ENCODE measurements at regions not wholly inside any gene's neighbourhood (a gene's known extent, or its start where the extent isn't known, plus 50 kb on each side); places are given as distances from the start of the nearest gene placed in this dataset.

- Histone ChIP-seq H2AFZ (ENCODE audit: low read depth, low read length) (no peak overlapping the region), H3K27me3 (ENCODE audit: insufficient read depth, low read length) (peaks cover 8% of the 10 kb centered on the region), H3K79me2 (ENCODE audit: insufficient read depth, low read length) (no peaks in the 10 kb centered on the region), H3K4me1 (ENCODE audit: insufficient read depth, low read length) (no peaks in the 10 kb centered on the region), H3K27ac (ENCODE audit: low read depth, low read length) (no peak overlapping the region), H3K9ac (ENCODE audit: low read length) (no peak overlapping the region), H4K20me1 (ENCODE audit: insufficient read depth, low read length) (no peaks in the 10 kb centered on the region), H3K36me3 (ENCODE audit: insufficient read depth, low read length) (no peaks in the 10 kb centered on the region), H3K4me3 (ENCODE audit: insufficient read depth, low read depth, low read length) (no peak overlapping the region), H3K9me3 (ENCODE audit: insufficient read depth, low read depth, low read length) (no peaks in the 10 kb centered on the region), H3K4me2 (ENCODE audit: low read length) (no peak overlapping the region)
- H3K27me3 Mint-ChIP-seq (ENCODE audit: low read depth, unreplicated experiment): peaks cover 44% of the 10 kb centered on the region
- DNase-seq (ENCODE audit: low read depth) (no peak), FAIRE-seq (no peak)
- TF ChIP-seq, protein P1, sequence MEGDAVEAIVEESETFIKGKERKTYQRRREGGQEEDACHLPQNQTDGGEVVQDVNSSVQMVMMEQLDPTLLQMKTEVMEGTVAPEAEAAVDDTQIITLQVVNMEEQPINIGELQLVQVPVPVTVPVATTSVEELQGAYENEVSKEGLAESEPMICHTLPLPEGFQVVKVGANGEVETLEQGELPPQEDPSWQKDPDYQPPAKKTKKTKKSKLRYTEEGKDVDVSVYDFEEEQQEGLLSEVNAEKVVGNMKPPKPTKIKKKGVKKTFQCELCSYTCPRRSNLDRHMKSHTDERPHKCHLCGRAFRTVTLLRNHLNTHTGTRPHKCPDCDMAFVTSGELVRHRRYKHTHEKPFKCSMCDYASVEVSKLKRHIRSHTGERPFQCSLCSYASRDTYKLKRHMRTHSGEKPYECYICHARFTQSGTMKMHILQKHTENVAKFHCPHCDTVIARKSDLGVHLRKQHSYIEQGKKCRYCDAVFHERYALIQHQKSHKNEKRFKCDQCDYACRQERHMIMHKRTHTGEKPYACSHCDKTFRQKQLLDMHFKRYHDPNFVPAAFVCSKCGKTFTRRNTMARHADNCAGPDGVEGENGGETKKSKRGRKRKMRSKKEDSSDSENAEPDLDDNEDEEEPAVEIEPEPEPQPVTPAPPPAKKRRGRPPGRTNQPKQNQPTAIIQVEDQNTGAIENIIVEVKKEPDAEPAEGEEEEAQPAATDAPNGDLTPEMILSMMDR (IDR thresholded peaks at IDR 0.05; ENCODE audit: insufficient read depth, low read depth, low read length): no peak
- no peak for TF ChIP-seq EZH2 (IDR thresholded peaks at IDR 0.05; ENCODE audit: insufficient read depth, low read length)
- H3K36me3 Mint-ChIP-seq (ENCODE audit: low read depth, unreplicated experiment): no peaks in the 10 kb centered on the region
- peaks cover 16% of the 10 kb centered on the region for H3K9me3 Mint-ChIP-seq (ENCODE audit: unreplicated experiment)
- no peak overlapping the region for H3K4me3 Mint-ChIP-seq (ENCODE audit: unreplicated experiment)
- no peak overlapping the region for H3K27ac Mint-ChIP-seq (ENCODE audit: unreplicated experiment)
- H3K4me1 Mint-ChIP-seq (ENCODE audit: low read depth, unreplicated experiment): no peaks in the 10 kb centered on the region
Measured at GRCh38 chr2:100222844-100223243, 80.5 kb upstream of the AFF3 start.

DNA sequence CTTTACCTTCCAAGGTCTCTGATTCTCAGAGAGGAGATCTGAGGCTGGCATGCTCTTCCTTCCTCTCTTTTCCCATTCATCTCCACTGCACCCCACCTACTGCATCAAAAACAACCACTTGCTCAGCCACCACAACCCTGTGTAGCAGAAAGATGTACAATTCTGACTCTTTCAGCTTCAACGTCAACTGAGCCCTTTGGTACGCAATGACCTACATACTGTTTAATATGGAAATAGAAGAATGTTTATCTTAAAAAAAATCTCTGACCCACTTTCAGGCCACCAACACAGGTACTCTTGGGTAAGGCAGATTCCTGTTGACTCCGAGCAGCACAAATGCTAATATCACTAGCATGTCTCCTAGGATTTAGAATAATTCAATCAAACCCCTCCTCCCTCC is 76.2 kb upstream of the AFF3 start:
- Histone ChIP-seq H3K9me3 (ENCODE audit: insufficient read depth, low read depth, low read length) (no peaks in the 10 kb centered on the region), H3K36me3 (ENCODE audit: insufficient read depth, low read length) (no peaks in the 10 kb centered on the region), H3K4me2 (ENCODE audit: low read length) (no peak overlapping the region), H3K79me2 (ENCODE audit: insufficient read depth, low read length) (no peaks in the 10 kb centered on the region), H3K27me3 (ENCODE audit: insufficient read depth, low read length) (peaks cover 3% of the 10 kb centered on the region), H4K20me1 (ENCODE audit: insufficient read depth, low read length) (no peaks in the 10 kb centered on the region), H3K4me3 (ENCODE audit: insufficient read depth, low read depth, low read length) (no peak overlapping the region), H3K4me1 (ENCODE audit: insufficient read depth, low read length) (no peaks in the 10 kb centered on the region), H2AFZ (ENCODE audit: low read depth, low read length) (no peak overlapping the region), H3K9ac (ENCODE audit: low read length) (no peak overlapping the region), H3K27ac (ENCODE audit: low read depth, low read length) (no peak overlapping the region)
- H3K4me1 Mint-ChIP-seq (ENCODE audit: low read depth, unreplicated experiment): no peaks in the 10 kb centered on the region
- H3K27me3 Mint-ChIP-seq (ENCODE audit: low read depth, unreplicated experiment): peaks cover 31% of the 10 kb centered on the region
- H3K9me3 Mint-ChIP-seq (ENCODE audit: unreplicated experiment): peaks cover 8% of the 10 kb centered on the region
- FAIRE-seq: no peak
- no peak for DNase-seq (ENCODE audit: low read depth)
- H3K36me3 Mint-ChIP-seq (ENCODE audit: low read depth, unreplicated experiment): no peaks in the 10 kb centered on the region
- H3K4me3 Mint-ChIP-seq (ENCODE audit: unreplicated experiment): no peak overlapping the region
- no peak for TF ChIP-seq EZH2 (IDR thresholded peaks at IDR 0.05; ENCODE audit: insufficient read depth, low read length)
- TF ChIP-seq, protein P1 (IDR thresholded peaks at IDR 0.05; ENCODE audit: insufficient read depth, low read depth, low read length): no peak
- no peak overlapping the region for H3K27ac Mint-ChIP-seq (ENCODE audit: unreplicated experiment)

DNA sequence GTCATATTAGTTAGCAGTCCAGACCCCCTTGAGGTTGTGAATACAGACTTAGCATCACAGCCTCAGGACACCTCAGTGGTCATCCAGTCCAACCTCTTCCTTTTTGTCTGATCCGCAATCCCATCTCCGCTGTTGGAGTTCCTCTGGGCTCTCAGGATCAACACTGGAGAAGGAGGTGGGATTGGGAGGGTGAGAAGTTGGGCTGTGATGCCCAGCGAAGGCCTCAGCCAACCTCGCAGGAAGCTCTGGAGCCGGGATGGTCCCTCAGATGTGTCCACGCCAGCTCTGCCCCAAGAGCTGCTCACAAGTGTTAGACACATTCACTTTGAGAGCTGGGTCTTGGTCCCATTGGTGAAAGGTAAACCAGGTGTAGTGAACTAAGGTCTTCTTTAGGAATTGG is 74.9 kb upstream of the AFF3 start:
- FAIRE-seq: no peak

More for the DNA sequence above, 74.9 kb upstream of the AFF3 start:
- Histone ChIP-seq H2AFZ (ENCODE audit: low read depth, low read length) (no peak overlapping the region), H3K36me3 (ENCODE audit: insufficient read depth, low read length) (no peaks in the 10 kb centered on the region), H3K9me3 (ENCODE audit: insufficient read depth, low read depth, low read length) (no peaks in the 10 kb centered on the region), H3K4me2 (ENCODE audit: low read length) (no peak overlapping the region), H3K4me1 (ENCODE audit: insufficient read depth, low read length) (no peaks in the 10 kb centered on the region), H4K20me1 (ENCODE audit: insufficient read depth, low read length) (no peaks in the 10 kb centered on the region), H3K9ac (ENCODE audit: low read length) (no peak overlapping the region), H3K27me3 (ENCODE audit: insufficient read depth, low read length) (peaks cover 3% of the 10 kb centered on the region), H3K27ac (ENCODE audit: low read depth, low read length) (no peak overlapping the region), H3K4me3 (ENCODE audit: insufficient read depth, low read depth, low read length) (no peak overlapping the region), H3K79me2 (ENCODE audit: insufficient read depth, low read length) (no peaks in the 10 kb centered on the region)
- TF ChIP-seq EZH2 (IDR thresholded peaks at IDR 0.05; ENCODE audit: insufficient read depth, low read length): no peak
- TF ChIP-seq, protein P1 (IDR thresholded peaks at IDR 0.05; ENCODE audit: insufficient read depth, low read depth, low read length): no peak
- Mint-ChIP-seq H3K4me3 (ENCODE audit: unreplicated experiment) (no peak overlapping the region), H3K27me3 (ENCODE audit: low read depth, unreplicated experiment) (peaks cover 19% of the 10 kb centered on the region), H3K4me1 (ENCODE audit: low read depth, unreplicated experiment) (no peaks in the 10 kb centered on the region), H3K9me3 (ENCODE audit: unreplicated experiment) (peaks cover 3% of the 10 kb centered on the region), H3K27ac (ENCODE audit: unreplicated experiment) (no peak overlapping the region), H3K36me3 (ENCODE audit: low read depth, unreplicated experiment) (no peaks in the 10 kb centered on the region)
- DNase-seq (ENCODE audit: low read depth): no peak

All from astrocyte (in vitro differentiated cells and primary cell).